Right lobe of liver (tissue), 4 donors: ENCODE measurements at regions not wholly inside any gene's neighbourhood (a gene's known extent, or its start where the extent isn't known, plus 50 kb on each side); places are given as distances from the start of the nearest gene placed in this dataset.

Experiments
- CTCF ChIP-seq, 4 donors: fragments of 200-600 bp in 3 of 4; fragments of 450-650 bp in 1 of 4; IDR thresholded peaks; one replicate each; pipeline versions ENCODE4 v1.5.1 to v1.8.0; 2016 to 2022; ENCODE audit warnings: antibody characterized with exemption in 4 of 4, mild to moderate bottlenecking in 2 of 4
- POLR2A ChIP-seq: fragments of 450-650 bp; IDR thresholded peaks from one replicate; pipeline ENCODE4 v1.6.1; 2017; ENCODE audit warnings: antibody characterized with exemption, mild to moderate bottlenecking
- donor health status: DM: no; HTN: no; CAD: no.
- donor health status: DM: no; HTN: no; CAD: no.
- donor health status: DM: no; HTN: yes; CAD: no.

DNA sequence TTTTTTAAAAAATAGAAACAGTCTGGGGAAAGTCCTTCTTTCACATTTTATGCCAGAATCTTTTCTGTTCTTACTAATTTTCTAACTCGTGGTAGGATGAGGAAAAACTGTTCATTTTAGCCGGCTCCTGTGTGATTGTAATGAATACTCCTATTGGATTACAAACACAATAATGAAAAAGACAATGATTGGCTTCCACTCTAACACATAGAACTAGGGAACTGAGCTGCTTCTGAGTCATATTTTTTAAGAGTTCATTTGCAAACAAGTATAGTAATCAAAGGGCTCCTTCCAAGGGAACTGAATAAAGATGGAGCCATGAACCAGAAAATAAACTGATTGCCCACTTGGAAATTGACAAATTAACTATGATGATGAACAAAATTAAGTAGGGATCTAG, 265.3 kb upstream of the TCF21 start:
- TF ChIP-seq POLR2A, result no peak
- TF ChIP-seq CTCF (IDR thresholded peaks at IDR 0.05), result no peak
